ENCODE measurements at regions not wholly inside any gene's neighbourhood (a gene's known extent, or its start where the extent isn't known, plus 50 kb on each side); places are given as distances from the start of the nearest gene placed in this dataset.

- no peak for DNase-seq
These were observed 65.8 kb downstream of the ETAA1 start for GRCh38 chr2:67462738-67463496.

- DNase-seq = no peak
These were observed 66.7 kb downstream of the ETAA1 start for GRCh38 chr2:67463810-67464209.

- DNase-seq = no peak
These were observed 68.5 kb downstream of the ETAA1 start for GRCh38 chr2:67465623-67466022.

- no peak for DNase-seq
These were observed 69.6 kb downstream of the ETAA1 start for GRCh38 chr2:67466734-67467133.

- no peak for DNase-seq
These were observed 74.5 kb downstream of the ETAA1 start for GRCh38 chr2:67471681-67472080.

GRCh38 chr2:67476809-67477790 is 80.0 kb downstream of the ETAA1 start:
- no peak for DNase-seq

GRCh38 chr2:67479261-67479660 is 82.1 kb downstream of the ETAA1 start:
- DNase-seq = no peak

- DNase-seq = no peak
These were observed 88.3 kb downstream of the ETAA1 start for GRCh38 chr2:67485431-67485830.

- no peak for DNase-seq
These were observed 89.1 kb downstream of the ETAA1 start for GRCh38 chr2:67486041-67486796.

- DNase-seq = no peak
These were observed 90.9 kb downstream of the ETAA1 start for GRCh38 chr2:67487993-67488392.

- no peak for DNase-seq
These were observed 92.3 kb downstream of the ETAA1 start for GRCh38 chr2:67489396-67489795.

- DNase-seq = no peak
These were observed 101.8 kb downstream of the ETAA1 start for GRCh38 chr2:67498931-67499330.

- DNase-seq = no peak
These were observed 102.9 kb downstream of the ETAA1 start for GRCh38 chr2:67499989-67500388.

- DNase-seq = no peak
These were observed 103.4 kb downstream of the ETAA1 start for GRCh38 chr2:67500541-67500940.

- no peak for DNase-seq
These were observed 105.4 kb downstream of the ETAA1 start for GRCh38 chr2:67502346-67503065.

- no peak for DNase-seq
These were observed 106.1 kb downstream of the ETAA1 start for GRCh38 chr2:67503066-67503795.

GRCh38 chr2:67510745-67511144 is 113.6 kb downstream of the ETAA1 start:
- no peak for DNase-seq

- DNase-seq = no peak
These were observed 117.4 kb downstream of the ETAA1 start for GRCh38 chr2:67514515-67514914.

GRCh38 chr2:67515056-67515455 is 117.9 kb downstream of the ETAA1 start:
- no peak for DNase-seq

GRCh38 chr2:67515538-67515937 is 118.4 kb downstream of the ETAA1 start:
- DNase-seq = no peak

GRCh38 chr2:67516362-67516761 is 119.2 kb downstream of the ETAA1 start:
- DNase-seq = no peak

Data from activated T-cell treated with anti-CD3 and anti-CD28 coated beads, Interleukin-2, amount 50 U/mL, for 48 hours (primary cell).